HEK293 (cell line): ENCODE measurements at regions not wholly inside any gene's neighbourhood (a gene's known extent, or its start where the extent isn't known, plus 50 kb on each side); places are given as distances from the start of the nearest gene placed in this dataset.

Experiments used
- CTCF ChIA-PET: fragments of 350-600 bp; formaldehyde crosslinking; extraction: SDS; loops from one replicate; lab custom pipeline; 2021; ENCODE audit warnings: antibody characterized with exemption; lab: Yijun Ruan, JAX
- POLR2A ChIA-PET: fragments of 300-600 bp; formaldehyde crosslinking; extraction: SDS; loops from one replicate; lab custom pipeline; 2020; ENCODE audit warnings: antibody characterized with exemption, inconsistent platforms; lab: Yijun Ruan, JAX
- H3K27ac ChIP-seq: fragments of 200-500 bp; sonication (Bioruptor generic); 2 replicates; pipeline ENCODE4 v1.5.1; 2014; ENCODE audit warnings: low read depth, low read length, control low read depth, inconsistent platforms; ENCODE audit errors: extremely low read depth
- H3K36me3 ChIP-seq, 2 experiments: fragments of 200-500 bp in 1 of 2; sonication (Bioruptor generic) in 1 of 2; 1 replicate in 1 of 2; 2 replicates in 1 of 2; pipeline ENCODE4 v1.5.1; 2014 to 2017; ENCODE audit warnings: inconsistent platforms in 2 of 2, low read length in 2 of 2; ENCODE audit not compliant: control insufficient read depth in 2 of 2, insufficient read depth in 1 of 2
- H3K4me1 ChIP-seq: fragments of 200-500 bp; sonication (Bioruptor generic); 2 replicates; pipeline ENCODE4 v1.5.1; 2014; ENCODE audit warnings: mild to moderate bottlenecking, low read length, inconsistent platforms; ENCODE audit not compliant: control insufficient read depth, insufficient read depth
- H3K4me3 ChIP-seq: 2 replicates; pipeline ENCODE4 v1.5.1; 2011; ENCODE audit warnings: low read depth, mild to moderate bottlenecking, control low read depth, low read length, moderate library complexity
- H3K9me3 ChIP-seq: fragments of 200-500 bp; sonication (Bioruptor generic); 2 replicates; pipeline ENCODE4 v1.5.1; 2014; ENCODE audit warnings: low read depth, low read length, inconsistent platforms; ENCODE audit not compliant: control insufficient read depth, insufficient read depth
- PRDM10 ChIP-seq: fragments of 450-650 bp; formaldehyde crosslinking; IDR thresholded peaks from 2 replicates; pipeline ENCODE4 v1.5.1; 2016; ENCODE audit warnings: missing biosample characterization, missing genetic modification characterization
- PRDM4 ChIP-seq: fragments of 450-650 bp; formaldehyde crosslinking; IDR thresholded peaks from 2 replicates; pipeline ENCODE4 v1.5.1; 2017; ENCODE audit warnings: missing biosample characterization, missing genetic modification characterization
- ZBTB6 ChIP-seq: fragments of 450-650 bp; formaldehyde crosslinking; IDR thresholded peaks from 2 replicates; pipeline ENCODE4 v1.5.1; 2017; ENCODE audit warnings: missing biosample characterization, missing genetic modification characterization
- ZNF148 ChIP-seq: fragments of 450-650 bp; formaldehyde crosslinking; IDR thresholded peaks from 2 replicates; pipeline ENCODE4 v1.5.0; 2017; ENCODE audit warnings: missing biosample characterization, missing genetic modification characterization, borderline replicate concordance
- ZNF221 ChIP-seq: fragments of 450-650 bp; formaldehyde crosslinking; IDR thresholded peaks from 2 replicates; pipeline ENCODE4 v1.5.1; 2017; ENCODE audit warnings: missing biosample characterization, missing genetic modification characterization, borderline replicate concordance
- ZNF341 ChIP-seq: fragments of 450-650 bp; formaldehyde crosslinking; IDR thresholded peaks from 2 replicates; pipeline ENCODE4; 2016; ENCODE audit warnings: low read depth, missing biosample characterization, missing genetic modification characterization
- ZNF558 ChIP-seq: fragments of 450-650 bp; formaldehyde crosslinking; IDR thresholded peaks from 2 replicates; pipeline ENCODE4 v1.5.1; 2016; ENCODE audit warnings: missing biosample characterization, missing genetic modification characterization
- ZNF561 ChIP-seq: fragments of 450-650 bp; IDR thresholded peaks from 2 replicates; pipeline ENCODE4 v1.5.1; 2018; ENCODE audit warnings: missing biosample characterization, missing genetic modification characterization, borderline replicate concordance
- ZNF580 ChIP-seq: fragments of 450-650 bp; formaldehyde crosslinking; IDR thresholded peaks from 2 replicates; pipeline ENCODE4 v1.5.1; 2016; ENCODE audit warnings: missing biosample characterization, missing genetic modification characterization
- ZNF629 ChIP-seq: fragments of 450-650 bp; formaldehyde crosslinking; IDR thresholded peaks from 2 replicates; pipeline ENCODE4 v1.5.1; 2017; ENCODE audit warnings: missing biosample characterization, missing genetic modification characterization
- ZNF639 ChIP-seq: fragments of 450-650 bp; formaldehyde crosslinking; IDR thresholded peaks from 2 replicates; pipeline ENCODE4 v1.5.1; 2016; ENCODE audit warnings: missing biosample characterization, missing genetic modification characterization
- ZNF660 ChIP-seq: fragments of 450-650 bp; IDR thresholded peaks from 2 replicates; pipeline ENCODE4 v1.5.1; 2018; ENCODE audit warnings: missing biosample characterization, mild to moderate bottlenecking, missing genetic modification characterization
- ZNF843 ChIP-seq: fragments of 450-650 bp; formaldehyde crosslinking; IDR thresholded peaks from 2 replicates; pipeline ENCODE4 v1.5.1; 2016; ENCODE audit warnings: missing biosample characterization, missing genetic modification characterization
- ZSCAN23 ChIP-seq: fragments of 450-650 bp; formaldehyde crosslinking; IDR thresholded peaks from 2 replicates; pipeline ENCODE4 v1.5.1; 2016; ENCODE audit warnings: missing biosample characterization, missing genetic modification characterization
- ZSCAN4 ChIP-seq: fragments of 450-650 bp; formaldehyde crosslinking; IDR thresholded peaks from 2 replicates; pipeline ENCODE4 v1.5.1; 2017; ENCODE audit warnings: missing biosample characterization, missing genetic modification characterization

- TF ChIP-seq ZBTB6 (no peak), ZNF629 (tag by site-specific recombination) (no peak), ZNF341 (tag by site-specific recombination) (no peak), ZNF580 (tag by site-specific recombination) (no peak), ZNF639 (tag by site-specific recombination) (no peak), ZNF660 (tag by site-specific recombination) (no peak), ZNF561 (tag by site-specific recombination) (no peak), ZNF843 (no peak), ZNF221 (tag by site-specific recombination) (no peak), PRDM4 (tag by site-specific recombination) (no peak), ZNF558 (tag by site-specific recombination) (no peak), ZSCAN4 (tag by site-specific recombination) (no peak)
Observed at GRCh38 chr16:85278839-85279238, 166.6 kb upstream of the CIBAR2 start (continued).

GRCh38 chr16:85279402-85279801 lies 167.1 kb upstream of the CIBAR2 start:
- ChIA-PET POLR2A (no interaction called here), CTCF (interaction anchor here (1.4 to 2.5 kb wide), 2 partner anchors 18 to 31 kb away, joined by 3 to 10 read pairs; no protein-coding TSS in a partner anchor)
- Histone ChIP-seq H3K27ac (no peak overlapping the region), H3K36me3 (no peaks in the 10 kb centered on the region), H3K4me3 (no peak overlapping the region), H3K9me3 (no peaks in the 10 kb centered on the region), H3K4me1 (no peaks in the 10 kb centered on the region)
- no peak for TF ChIP-seq ZSCAN23 (tag by site-specific recombination)
- TF ChIP-seq ZNF148 (tag by site-specific recombination) = no peak
- TF ChIP-seq PRDM10 (tag by site-specific recombination) = peak; percentile 85
